ENCODE measurements at regions not wholly inside any gene's neighbourhood (a gene's known extent, or its start where the extent isn't known, plus 50 kb on each side); places are given as distances from the start of the nearest gene placed in this dataset.

DNA sequence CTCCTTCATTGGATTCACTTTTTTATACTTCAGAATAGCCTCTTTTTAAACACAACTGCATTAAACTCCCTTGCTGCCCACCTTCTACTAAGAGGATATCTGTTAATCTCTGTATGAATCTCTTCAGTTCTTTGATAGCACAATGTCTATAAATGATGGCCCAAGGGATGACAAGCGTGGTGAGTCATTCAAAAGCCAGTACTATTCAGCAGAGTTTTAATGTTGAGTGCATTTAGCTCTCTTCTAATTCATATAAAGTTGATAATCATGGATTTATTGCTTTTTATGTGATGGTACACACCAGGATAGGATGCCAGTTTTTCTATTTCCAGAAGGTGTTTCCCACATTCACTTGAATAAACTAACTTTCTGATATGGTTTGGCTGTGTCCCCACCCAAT is 57.4 kb upstream of the HECTD2 start:
- Histone ChIP-seq H3K27ac (ENCODE audit: low read depth, low read length) (no peak overlapping the region), H3K79me1 (ENCODE audit: low read depth, low read length) (no peaks in the 10 kb centered on the region), H2AK5ac (ENCODE audit: low read depth, low read length) (no peak overlapping the region), H2AFZ (ENCODE audit: low read length) (no peak overlapping the region), H4K5ac (ENCODE audit: insufficient read length, low read depth, low read length) (no peak overlapping the region), H2BK15ac (ENCODE audit: low read length) (no peak overlapping the region), H3K23me2 (ENCODE audit: low read depth, low read length) (no peaks in the 10 kb centered on the region), H3K27me3 (replicated peaks in 1 of 4; ENCODE audit: control insufficient read depth in 3 of 4, extremely low read depth in 1 of 4, insufficient read depth in 3 of 4, low read length in 3 of 4) (no peaks in the 10 kb centered on the region), H3K79me2 (ENCODE audit: control insufficient read depth in 1 of 2, insufficient read depth in 2 of 2, low read length in 2 of 2) (no peaks in the 10 kb centered on the region), H3K4me2 (ENCODE audit: insufficient read depth in 1 of 2, low read depth in 2 of 2, low read length in 2 of 2) (no peak overlapping the region), H3K9me3 (ENCODE audit: insufficient read depth in 2 of 2, low read depth in 1 of 2, low read length in 1 of 2) (no peaks in the 10 kb centered on the region), H2BK5ac (ENCODE audit: low read depth, low read length) (no peak overlapping the region), H3K4me3 (ENCODE audit: extremely low read depth in 1 of 4, insufficient read depth in 2 of 4, low read depth in 3 of 4, low read length in 4 of 4) (no peak overlapping the region), H3K4me1 (replicated peaks in 1 of 4; ENCODE audit: control insufficient read depth in 3 of 4, insufficient read depth in 4 of 4, low read length in 3 of 4) (no peaks in the 10 kb centered on the region), H3K9ac (replicated peaks in 1 of 4; ENCODE audit: extremely low read depth in 1 of 4, low read depth in 3 of 4, low read length in 3 of 4) (no peak overlapping the region), H4K20me1 (replicated peaks in 1 of 2; ENCODE audit: control insufficient read depth in 1 of 2, insufficient read depth in 2 of 2, low read length in 2 of 2) (no peaks in the 10 kb centered on the region), H3K4ac (replicated peaks; ENCODE audit: insufficient read length, low read depth, low read length) (no peak overlapping the region), H2BK120ac (replicated peaks; ENCODE audit: low read depth, low read length) (no peak overlapping the region), H2BK12ac (ENCODE audit: low read depth, low read length) (no peak overlapping the region), H3K14ac (ENCODE audit: insufficient read length) (no peak overlapping the region), H3K18ac (ENCODE audit: extremely low read depth, low read length) (no peak overlapping the region), H3K56ac (replicated peaks; ENCODE audit: insufficient read length, low read depth, low read length) (no peak overlapping the region), H4K91ac (replicated peaks; ENCODE audit: insufficient read length, low read length) (no peak overlapping the region), H3K23ac (ENCODE audit: insufficient read length) (no peak overlapping the region), H4K8ac (ENCODE audit: extremely low read depth, insufficient read depth, low read length) (no peak overlapping the region), H2BK20ac (ENCODE audit: low read length) (no peak overlapping the region), H3K36me3 (ENCODE audit: control insufficient read depth in 2 of 4, insufficient read depth in 4 of 4, low read length in 3 of 4) (no peaks in the 10 kb centered on the region)
- 96% methylated on average over 1 of the region's 1 CpG; no CpG with 5 or more reads in 1 of the 2 experiments for WGBS, 2 experiments (ENCODE audit: extremely low coverage in 1 of 2, insufficient coverage in 1 of 2, insufficient read length in 1 of 2, insufficient replicate concordance in 2 of 2, low coverage in 1 of 2, low lambda C conversion rate in 2 of 2, missing lambda C conversion rate in 1 of 2)
- no peak for DNase-seq (ENCODE audit: low read depth in 1 of 2, low spot score in 2 of 2)
- POLR2A ChIA-PET (ENCODE audit: partially characterized antibody), result no interaction called here
- no peak for TF ChIP-seq EP300 (IDR thresholded peaks at IDR 0.05; ENCODE audit: borderline replicate concordance in 1 of 2, low read depth in 2 of 2, low read length in 2 of 2)
- CTCF ChIA-PET (ENCODE audit: partially characterized antibody), result interaction anchor here (1.4 kb wide), 1 partner anchor 54 kb away, joined by 3 read pairs; no protein-coding TSS in a partner anchor
- FAIRE-seq, result no peak

Measured in H1 (cell line).